Liver (tissue), 8 donors: ENCODE measurements at regions not wholly inside any gene's neighbourhood (a gene's known extent, or its start where the extent isn't known, plus 50 kb on each side); places are given as distances from the start of the nearest gene placed in this dataset.

Source experiments
- DNase-seq: peaks from one replicate; pipeline ENCODE4 v3.0.0-alpha.2; 2017; ENCODE audit warnings: low spot score
- H3K27ac ChIP-seq, 2 donors: one replicate each; pipeline ENCODE4 v1.7.0; 2013; ENCODE audit warnings: inconsistent platforms in 2 of 2, low read length in 2 of 2, control low read depth in 1 of 2, low read depth in 1 of 2, mild to moderate bottlenecking in 1 of 2
- H3K27me3 ChIP-seq, 4 donors: one replicate each; pipeline versions ENCODE4 v1.6.1 to v1.7.0; 2013; ENCODE audit warnings: low read length in 3 of 4, inconsistent platforms in 1 of 4, mild to moderate bottlenecking in 1 of 4, moderate library complexity in 1 of 4; ENCODE audit not compliant: control insufficient read depth in 4 of 4, insufficient read depth in 4 of 4
- H3K36me3 ChIP-seq, 4 donors: one replicate each; pipeline versions ENCODE4 v1.6.1 to v1.7.0; 2013; ENCODE audit warnings: low read length in 3 of 4, mild to moderate bottlenecking in 3 of 4, low read depth in 1 of 4, moderate library complexity in 1 of 4; ENCODE audit not compliant: control insufficient read depth in 4 of 4, insufficient read depth in 3 of 4
- H3K4me1 ChIP-seq, 4 donors: one replicate each; pipeline versions ENCODE4 v1.6.1 to v1.7.0; 2013; ENCODE audit warnings: low read length in 3 of 4, mild to moderate bottlenecking in 3 of 4, moderate library complexity in 1 of 4; ENCODE audit not compliant: control insufficient read depth in 4 of 4, insufficient read depth in 4 of 4
- H3K4me3 ChIP-seq, 3 donors: one replicate each; pipeline versions ENCODE4 v1.6.1 to v1.7.0; 2013; ENCODE audit warnings: low read length in 3 of 3, control low read depth in 1 of 3, low read depth in 1 of 3, mild to moderate bottlenecking in 1 of 3
- H3K9ac ChIP-seq, 2 donors: one replicate each; pipeline ENCODE4 v1.7.0; 2013; ENCODE audit warnings: low read length in 2 of 2, mild to moderate bottlenecking in 2 of 2, moderate library complexity in 2 of 2, control low read depth in 1 of 2, low read depth in 1 of 2
- H3K9me3 ChIP-seq, 4 donors: one replicate each; pipeline versions ENCODE4 v1.6.1 to v1.7.0; 2013; ENCODE audit warnings: low read length in 3 of 4; ENCODE audit not compliant: control insufficient read depth in 4 of 4
- ATF3 ChIP-seq: IDR thresholded peaks from 2 replicates; pipeline ENCODE4 v1.6.1; 2016; ENCODE audit warnings: antibody characterized with exemption
- CTCF ChIP-seq: fragments of 150-350 bp; IDR thresholded peaks from 2 replicates; pipeline ENCODE4 v1.5.1; 2017; ENCODE audit warnings: improper control_type of control experiment, low read depth, low read length; ENCODE audit not compliant: missing input control
- EGR1 ChIP-seq, 2 donors: IDR thresholded peaks; 2 replicates each; pipeline ENCODE4 v1.6.1; 2016 to 2018; ENCODE audit warnings: antibody characterized with exemption in 2 of 2, low read depth in 2 of 2
- FOXA1 ChIP-seq: IDR thresholded peaks from 2 replicates; pipeline ENCODE4 v1.6.1; 2016; ENCODE audit warnings: antibody characterized with exemption
- GABPA ChIP-seq, 2 donors: IDR thresholded peaks in 1 of 2; conservative IDR thresholded peaks in 1 of 2; 2 replicates each; pipeline ENCODE4 v1.6.1; 2016; ENCODE audit warnings: antibody characterized with exemption in 2 of 2, mild to moderate bottlenecking in 1 of 2, moderate library complexity in 1 of 2
- HNF4A ChIP-seq, 2 donors: conservative IDR thresholded peaks; 2 replicates each; pipeline ENCODE4 v1.6.1; 2016; ENCODE audit warnings: antibody characterized with exemption in 2 of 2, mild to moderate bottlenecking in 2 of 2
- HNF4G ChIP-seq: IDR thresholded peaks from 2 replicates; pipeline ENCODE4 v1.6.1; 2016; ENCODE audit warnings: antibody characterized with exemption
- MAX ChIP-seq: IDR thresholded peaks from 2 replicates; pipeline ENCODE4 v1.6.1; 2016; ENCODE audit warnings: antibody characterized with exemption
- NR2F2 ChIP-seq: IDR thresholded peaks from 2 replicates; pipeline ENCODE4 v1.6.1; 2016; ENCODE audit warnings: antibody characterized with exemption
- RAD21 ChIP-seq, 2 donors: IDR thresholded peaks; 2 replicates each; pipeline ENCODE4 v1.6.1; 2016; ENCODE audit warnings: antibody characterized with exemption in 2 of 2, mild to moderate bottlenecking in 2 of 2
- REST ChIP-seq: IDR thresholded peaks from 2 replicates; pipeline ENCODE4 v1.6.1; 2016; ENCODE audit warnings: antibody characterized with exemption, mild to moderate bottlenecking
- SP1 ChIP-seq: IDR thresholded peaks from 2 replicates; pipeline ENCODE4 v1.6.1; 2018; ENCODE audit warnings: antibody characterized with exemption, mild to moderate bottlenecking
- TAF1 ChIP-seq: conservative IDR thresholded peaks from 2 replicates; pipeline ENCODE4 v1.6.1; 2016; ENCODE audit warnings: antibody characterized with exemption, mild to moderate bottlenecking
- YY1 ChIP-seq: IDR thresholded peaks from 2 replicates; pipeline ENCODE4 v1.6.1; 2016; ENCODE audit warnings: antibody characterized with exemption, mild to moderate bottlenecking
- ZBTB33 ChIP-seq: IDR thresholded peaks from 2 replicates; pipeline ENCODE4 v1.6.1; 2016; ENCODE audit warnings: antibody characterized with exemption
- WGBS: extraction: QIAGEN DNeasy Blood & Tissue Kit; methylation state at CpG from one replicate; pipeline ENCODE4 v1.1.7; 2013; 5-methylcytosine and 5-hydroxymethylcytosine counted together
- donor health status: healthy.
- donor health status: healthy.
- donor health status: healthy.
- donor health status: healthy.
- donor health status: healthy.

GRCh38 chr5:4065472-4066320 is 470.1 kb downstream of the IRX1 start:
- no peak overlapping the region for H3K4me3 ChIP-seq
- no peaks in the 10 kb centered on the region for H3K36me3 ChIP-seq
- H3K9ac ChIP-seq, result no peak overlapping the region
- no peak for TF ChIP-seq ATF3
- TF ChIP-seq YY1, result no peak
- no peak for TF ChIP-seq RAD21 (IDR thresholded peaks at IDR 0.05)
- no peak for TF ChIP-seq HNF4G
- no peak for TF ChIP-seq ZBTB33
- no peak for TF ChIP-seq EGR1 (IDR thresholded peaks at IDR 0.05; ENCODE audit: low read depth in 2 of 2)
- no peak for TF ChIP-seq GABPA (IDR thresholded peaks at IDR 0.05 in 1 of 2, conservative IDR thresholded peaks at IDR 0.05 in 1 of 2)
- TF ChIP-seq MAX, result no peak
- TF ChIP-seq CTCF, result no peak
- TF ChIP-seq TAF1, result no peak
- no peak for TF ChIP-seq FOXA1
- TF ChIP-seq HNF4A (conservative IDR thresholded peaks at IDR 0.05), result no peak
- no peak for TF ChIP-seq NR2F2
- no peak for TF ChIP-seq REST
- no peak for TF ChIP-seq SP1
- H3K9me3 ChIP-seq, result no peaks in the 10 kb centered on the region
- no peaks in the 10 kb centered on the region for H3K4me1 ChIP-seq
- no peaks in the 10 kb centered on the region for H3K27me3 ChIP-seq
- DNase-seq, result no peak
- no peak overlapping the region for H3K27ac ChIP-seq
- WGBS, result 49% methylated on average over 11 of the region's 11 CpGs
